Loucy (cell line): ENCODE measurements at regions not wholly inside any gene's neighbourhood (a gene's known extent, or its start where the extent isn't known, plus 50 kb on each side); places are given as distances from the start of the nearest gene placed in this dataset.
"Not testable (repeated sequence)": the region's sequence is repeated elsewhere in the genome, so short reads cannot be mapped to it uniquely, and the experiment has no call there.

Source experiments
- H2AFZ ChIP-seq: fragments of 200-600 bp; sonication (generic); 2 replicates; pipeline ENCODE4 v1.6.0; 2016; ENCODE audit warnings: antibody characterized with exemption, mild to moderate bottlenecking, low read length, moderate library complexity
- H3F3A ChIP-seq: fragments of 200-600 bp; 2 replicates; pipeline ENCODE4 v1.6.0; 2016; ENCODE audit warnings: antibody characterized with exemption, low read depth, mild to moderate bottlenecking
- H3K27me3 ChIP-seq: fragments of 200-600 bp; sonication (generic); 2 replicates; pipeline ENCODE4 v1.6.1; 2014; ENCODE audit warnings: low read length, mild to moderate bottlenecking; ENCODE audit not compliant: insufficient read depth, poor library complexity, severe bottlenecking
- H3K36me3 ChIP-seq: fragments of 200-600 bp; sonication (generic); 2 replicates; pipeline ENCODE4 v1.6.1; 2016; ENCODE audit warnings: low read length; ENCODE audit not compliant: insufficient read depth
- H3K4me1 ChIP-seq: fragments of 200-600 bp; sonication (generic); 2 replicates; pipeline ENCODE4 v1.5.1; 2014; ENCODE audit warnings: low read length, mild to moderate bottlenecking; ENCODE audit not compliant: insufficient read depth, poor library complexity, severe bottlenecking
- H3K4me2 ChIP-seq: fragments of 200-600 bp; sonication (generic); 2 replicates; pipeline ENCODE4 v1.6.0; 2014; ENCODE audit warnings: antibody characterized with exemption, low read length, low read depth, mild to moderate bottlenecking; ENCODE audit not compliant: poor library complexity, severe bottlenecking
- H3K4me3 ChIP-seq: fragments of 200-600 bp; sonication (generic); 2 replicates; pipeline ENCODE4 v1.5.1; 2014; ENCODE audit warnings: low read length, mild to moderate bottlenecking, mixed read lengths; ENCODE audit not compliant: poor library complexity, severe bottlenecking
- H3K79me2 ChIP-seq: fragments of 200-600 bp; sonication (generic); 2 replicates; pipeline ENCODE4 v1.6.1; 2014; ENCODE audit warnings: low read length; ENCODE audit not compliant: insufficient read depth
- H3K9ac ChIP-seq: fragments of 200-600 bp; sonication (generic); 2 replicates; pipeline ENCODE4 v1.6.0; 2014; ENCODE audit warnings: mild to moderate bottlenecking, low read depth, low read length, moderate library complexity; ENCODE audit not compliant: poor library complexity, severe bottlenecking
- H3K9me2 ChIP-seq: fragments of 200-600 bp; sonication (generic); replicated peaks from 2 replicates; pipeline ENCODE4 v1.6.1; 2016; ENCODE audit warnings: low read depth, low read length, mixed read lengths
- H3K9me3 ChIP-seq: fragments of 200-600 bp; sonication (generic); 2 replicates; pipeline ENCODE4 v1.6.1; 2014; ENCODE audit warnings: mild to moderate bottlenecking, antibody characterized with exemption, low read length, low read depth; ENCODE audit not compliant: insufficient read depth
- H4K20me1 ChIP-seq: fragments of 200-600 bp; sonication (generic); 2 replicates; pipeline ENCODE4 v1.6.0; 2014; ENCODE audit warnings: antibody characterized with exemption, low read length, mild to moderate bottlenecking; ENCODE audit not compliant: insufficient read depth, poor library complexity, severe bottlenecking
- EZH2phosphoT487 ChIP-seq: fragments of 200-600 bp; IDR thresholded peaks from 2 replicates; pipeline ENCODE4 v1.6.1; 2018; ENCODE audit warnings: antibody characterized with exemption, mild to moderate bottlenecking, moderate library complexity, borderline replicate concordance
- TF ChIP-seq, protein P1 (sequence below): fragments of 200-600 bp; sonication (generic); conservative IDR thresholded peaks from 2 replicates; pipeline ENCODE4 v1.5.1; 2014; ENCODE audit warnings: mild to moderate bottlenecking, antibody characterized with exemption, low read length

GRCh38 chr7:29647020-29647654 is 83.5 kb downstream of the PRR15 start:
- Histone ChIP-seq H3K79me2 (no peaks in the 10 kb centered on the region; the same call in 1 of the 2 replicates), H3F3A (no peaks in the 10 kb centered on the region), H3K4me1 (no peaks in the 10 kb centered on the region), H4K20me1 (no peaks in the 10 kb centered on the region), H3K9ac (no peak overlapping the region), H2AFZ (no peak overlapping the region), H3K9me3 (no peaks in the 10 kb centered on the region), H3K36me3 (peaks cover 7% of the 10 kb centered on the region; the same call in 1 of the 2 replicates), H3K9me2 (no peaks in the 10 kb centered on the region), H3K4me3 (no peak overlapping the region), H3K27me3 (no peaks in the 10 kb centered on the region), H3K4me2 (no peak overlapping the region)
- TF ChIP-seq, protein P1, sequence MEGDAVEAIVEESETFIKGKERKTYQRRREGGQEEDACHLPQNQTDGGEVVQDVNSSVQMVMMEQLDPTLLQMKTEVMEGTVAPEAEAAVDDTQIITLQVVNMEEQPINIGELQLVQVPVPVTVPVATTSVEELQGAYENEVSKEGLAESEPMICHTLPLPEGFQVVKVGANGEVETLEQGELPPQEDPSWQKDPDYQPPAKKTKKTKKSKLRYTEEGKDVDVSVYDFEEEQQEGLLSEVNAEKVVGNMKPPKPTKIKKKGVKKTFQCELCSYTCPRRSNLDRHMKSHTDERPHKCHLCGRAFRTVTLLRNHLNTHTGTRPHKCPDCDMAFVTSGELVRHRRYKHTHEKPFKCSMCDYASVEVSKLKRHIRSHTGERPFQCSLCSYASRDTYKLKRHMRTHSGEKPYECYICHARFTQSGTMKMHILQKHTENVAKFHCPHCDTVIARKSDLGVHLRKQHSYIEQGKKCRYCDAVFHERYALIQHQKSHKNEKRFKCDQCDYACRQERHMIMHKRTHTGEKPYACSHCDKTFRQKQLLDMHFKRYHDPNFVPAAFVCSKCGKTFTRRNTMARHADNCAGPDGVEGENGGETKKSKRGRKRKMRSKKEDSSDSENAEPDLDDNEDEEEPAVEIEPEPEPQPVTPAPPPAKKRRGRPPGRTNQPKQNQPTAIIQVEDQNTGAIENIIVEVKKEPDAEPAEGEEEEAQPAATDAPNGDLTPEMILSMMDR: no peak

DNA sequence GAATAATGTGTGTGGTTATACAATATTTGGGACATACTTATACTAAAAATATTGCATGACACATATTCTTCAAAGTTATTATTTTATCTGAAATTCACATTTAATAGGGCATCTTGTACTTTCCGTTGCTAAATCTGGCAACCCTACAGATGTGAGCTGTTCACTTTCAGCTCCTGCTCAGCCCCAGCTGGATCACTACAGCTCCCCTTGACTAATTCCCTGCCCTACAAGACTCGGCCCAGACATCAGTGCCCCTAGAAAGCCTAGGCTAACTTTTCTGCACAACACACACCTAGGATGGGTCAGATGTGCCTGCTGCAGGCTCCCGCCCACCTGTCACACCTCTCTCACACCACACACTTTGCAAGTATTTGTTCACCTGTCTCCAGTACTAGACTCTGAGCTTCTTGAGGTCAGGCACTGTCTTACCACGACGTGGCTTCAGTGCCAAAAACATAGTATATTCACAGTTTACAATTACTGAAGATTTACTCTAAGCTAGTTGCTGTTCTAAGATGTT is 84.1 kb downstream of the PRR15 start:
- not testable (repeated sequence) for H3K27me3 ChIP-seq, H2AFZ ChIP-seq, H3K9me2 ChIP-seq, H3K79me2 ChIP-seq, H3K9me3 ChIP-seq, H3K36me3 ChIP-seq, H3K4me3 ChIP-seq, H3F3A ChIP-seq, H3K9ac ChIP-seq, H4K20me1 ChIP-seq, H3K4me1 ChIP-seq, H3K4me2 ChIP-seq

- no peaks in the 10 kb centered on the region for H3F3A ChIP-seq
- H3K4me1 ChIP-seq: no peaks in the 10 kb centered on the region
- no peaks in the 10 kb centered on the region for H3K27me3 ChIP-seq
- peaks cover 7% of the 10 kb centered on the region; the same call in 1 of the 2 replicates for H3K36me3 ChIP-seq
- H4K20me1 ChIP-seq: no peaks in the 10 kb centered on the region
- no peaks in the 10 kb centered on the region for H3K9me3 ChIP-seq
- TF ChIP-seq, protein P1: no peak
- TF ChIP-seq EZH2phosphoT487: no peak
- no peaks in the 10 kb centered on the region; the same call in 1 of the 2 replicates for H3K79me2 ChIP-seq
- no peaks in the 10 kb centered on the region for H3K9me2 ChIP-seq
- H2AFZ ChIP-seq: no peak overlapping the region
- no peak overlapping the region for H3K4me3 ChIP-seq
- H3K4me2 ChIP-seq: no peak overlapping the region
- no peak overlapping the region for H3K9ac ChIP-seq
These were observed 85.5 kb downstream of the PRR15 start for GRCh38 chr7:29649028-29649716.
